Hematopoietic multipotent progenitor cell (in vitro differentiated cells): ENCODE measurements at regions not wholly inside any gene's neighbourhood (a gene's known extent, or its start where the extent isn't known, plus 50 kb on each side); places are given as distances from the start of the nearest gene placed in this dataset.
A peak's percentile ranks its signal among the peaks of the same experiment; 100 is the strongest.

Experiments
- DNase-seq, 3 donors: peaks; one replicate each; pipeline ENCODE4 v3.0.0-alpha.2; 2011 to 2015; ENCODE audit warnings: low read depth in 2 of 3, low spot score in 2 of 3

DNA sequence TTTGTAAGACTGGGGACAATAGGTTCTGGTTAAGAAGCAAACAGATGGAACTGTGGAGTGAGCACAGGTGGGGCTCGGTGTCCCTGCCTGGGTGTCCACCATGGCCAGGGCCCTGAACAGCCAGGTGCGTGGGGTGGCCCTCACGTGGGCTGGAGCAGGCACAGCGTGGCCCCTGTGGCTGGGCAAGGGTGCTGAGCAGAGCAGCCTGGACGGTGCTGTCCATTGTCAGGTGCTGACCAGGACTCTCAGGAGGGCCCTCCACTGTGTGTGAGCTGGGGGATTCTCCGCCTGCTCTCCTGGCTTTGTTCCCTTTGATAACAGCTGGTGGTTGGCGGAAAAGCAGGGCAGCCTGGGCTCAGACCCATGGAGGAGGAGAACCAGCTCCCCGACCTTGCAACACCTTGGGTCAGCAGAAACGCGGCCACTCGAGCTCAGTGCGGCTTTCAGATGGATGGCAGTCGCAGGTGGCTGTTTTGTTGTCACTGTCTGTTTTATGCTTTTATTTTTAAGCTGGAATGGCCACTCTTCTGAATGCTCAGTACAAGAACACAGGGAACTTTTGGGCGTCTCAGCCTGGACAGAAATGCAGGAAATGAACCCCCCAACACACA, 273.9 kb upstream of the ADARB2 start:
- no peak for DNase-seq

DNA sequence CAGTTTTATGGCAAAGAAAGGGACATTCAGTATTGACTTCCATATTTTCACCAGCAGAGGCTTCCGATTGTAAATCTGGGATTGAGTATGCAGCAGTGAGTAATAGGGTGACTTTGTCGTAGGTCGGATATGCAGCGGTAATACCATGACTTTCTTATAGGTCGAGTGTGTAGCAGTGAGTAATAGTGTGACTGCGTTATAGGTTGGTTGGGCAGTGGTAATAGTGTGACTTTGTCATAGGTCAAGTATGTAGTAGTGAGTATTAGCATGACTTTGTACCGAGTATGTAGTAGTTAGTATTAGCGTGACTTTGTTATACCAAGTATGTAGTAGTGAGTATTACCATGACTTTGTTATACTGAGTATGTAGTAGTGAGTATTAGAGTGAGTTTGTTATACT, 268.2 kb upstream of the ADARB2 start:
- no peak for DNase-seq

DNA sequence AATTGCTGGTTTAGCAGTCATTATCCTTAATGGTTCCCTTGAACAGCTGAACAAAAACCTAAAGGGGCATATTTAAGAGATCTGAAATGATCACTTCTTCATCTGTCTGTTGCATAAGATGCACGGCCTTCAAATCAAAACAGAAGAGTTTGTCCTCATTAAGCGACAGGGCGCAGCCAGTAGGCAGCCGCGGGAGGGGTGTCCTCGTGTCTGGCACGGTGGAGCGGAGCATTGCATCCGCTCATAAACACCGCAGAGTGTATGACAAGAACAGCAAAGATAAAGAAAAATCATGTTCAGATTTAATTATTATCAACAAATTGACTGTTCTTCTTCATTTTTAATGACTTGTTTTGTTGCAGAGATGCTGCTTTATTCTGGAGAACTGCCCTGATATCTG, 255.6 kb upstream of the ADARB2 start:
- no peak for DNase-seq

DNA sequence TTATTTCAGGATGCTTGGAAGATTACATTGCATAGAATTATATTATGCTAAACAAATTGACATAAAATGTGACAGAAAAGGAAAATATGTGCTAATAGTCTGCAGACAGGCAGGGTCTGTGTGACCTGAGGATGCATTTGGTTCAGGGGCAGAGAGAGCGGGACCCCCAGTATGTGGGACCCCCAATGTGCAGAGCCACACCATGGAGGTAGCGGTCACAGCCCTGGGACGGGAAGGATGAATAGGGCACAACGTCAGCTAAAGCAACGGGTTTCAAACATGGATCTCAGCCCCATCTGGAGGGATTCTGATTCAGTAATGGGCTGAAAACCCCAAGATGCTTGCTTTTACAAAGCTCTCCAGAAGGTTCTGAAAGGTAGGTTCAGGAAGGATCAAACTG, 251.8 kb upstream of the ADARB2 start:
- DNase-seq, result no peak

DNA sequence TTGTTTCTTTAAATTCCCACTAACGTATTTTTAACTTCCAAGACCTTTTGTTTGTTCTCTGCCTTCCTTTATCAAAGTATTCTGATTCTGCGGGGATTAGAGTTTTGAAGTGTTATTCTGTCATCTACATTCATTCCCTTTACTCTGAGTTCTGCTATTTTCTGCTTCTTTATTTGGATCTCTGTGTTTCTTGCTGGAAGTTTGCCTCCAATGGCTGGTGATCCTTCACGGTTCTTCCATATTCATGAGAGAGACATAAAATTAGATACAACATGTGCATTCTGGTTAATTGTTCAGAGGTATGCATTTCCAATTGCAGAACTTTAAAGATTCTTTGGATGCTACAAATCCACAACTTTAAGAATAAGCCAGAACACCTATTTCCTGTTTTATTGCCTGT, 244.7 kb upstream of the ADARB2 start:
- no peak for DNase-seq

DNA sequence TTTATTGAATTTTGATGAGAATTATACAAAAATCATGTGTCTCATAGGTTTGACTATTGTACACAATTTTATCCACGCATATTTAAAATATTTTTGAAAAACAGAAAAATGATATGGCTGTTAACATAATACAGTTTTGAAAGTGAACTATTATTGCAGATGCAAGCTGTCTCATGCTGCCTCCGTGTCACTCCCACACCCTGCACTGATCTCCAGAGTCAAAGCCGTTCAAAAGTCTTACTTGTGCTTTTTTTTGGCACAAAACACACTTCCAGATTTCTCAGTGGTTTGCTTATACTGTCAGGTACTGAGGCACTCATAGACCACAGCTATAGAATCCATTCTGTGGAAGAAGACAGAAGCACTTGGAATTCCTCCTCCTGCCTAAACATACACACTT, 243.1 kb upstream of the ADARB2 start:
- no peak for DNase-seq

DNA sequence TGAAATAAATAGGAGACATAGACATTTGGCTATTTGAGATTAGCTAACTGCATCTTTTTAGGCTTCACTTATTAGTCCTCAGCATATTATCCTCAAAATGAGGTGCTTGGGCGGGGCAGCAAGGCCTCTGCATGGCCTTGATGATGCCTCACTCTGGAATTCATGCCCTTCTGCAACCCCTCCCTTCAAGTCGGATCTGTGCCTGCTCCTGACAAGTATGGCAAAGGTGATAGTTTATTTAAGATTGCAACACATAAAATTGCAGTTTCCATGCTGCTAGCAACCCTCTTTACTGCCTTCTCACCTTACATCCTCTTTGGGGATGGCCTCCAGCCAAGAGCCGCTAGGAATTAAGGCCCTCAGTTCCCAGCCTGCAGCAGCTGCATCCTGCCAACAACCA, 241.3 kb upstream of the ADARB2 start:
- DNase-seq, result no peak

DNA sequence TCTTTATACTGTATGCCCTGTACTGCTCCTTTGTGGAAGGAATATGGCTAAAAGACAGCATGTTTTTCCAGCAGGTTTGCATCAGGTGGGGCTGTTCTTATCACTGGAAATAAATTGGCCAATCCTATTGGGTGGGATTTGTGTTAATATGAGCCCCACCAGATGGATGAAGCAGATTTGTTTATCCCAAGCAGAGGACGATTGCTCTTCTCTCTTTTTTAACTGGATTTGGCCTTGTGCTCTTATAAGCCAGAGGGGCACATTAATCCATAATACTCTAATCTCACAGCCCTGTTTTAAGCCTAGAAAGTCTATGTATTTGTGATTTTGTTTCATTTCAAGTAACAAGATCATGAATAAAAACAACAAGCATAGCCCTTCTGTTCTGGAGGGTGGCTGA, 240.1 kb upstream of the ADARB2 start:
- no peak for DNase-seq

DNA sequence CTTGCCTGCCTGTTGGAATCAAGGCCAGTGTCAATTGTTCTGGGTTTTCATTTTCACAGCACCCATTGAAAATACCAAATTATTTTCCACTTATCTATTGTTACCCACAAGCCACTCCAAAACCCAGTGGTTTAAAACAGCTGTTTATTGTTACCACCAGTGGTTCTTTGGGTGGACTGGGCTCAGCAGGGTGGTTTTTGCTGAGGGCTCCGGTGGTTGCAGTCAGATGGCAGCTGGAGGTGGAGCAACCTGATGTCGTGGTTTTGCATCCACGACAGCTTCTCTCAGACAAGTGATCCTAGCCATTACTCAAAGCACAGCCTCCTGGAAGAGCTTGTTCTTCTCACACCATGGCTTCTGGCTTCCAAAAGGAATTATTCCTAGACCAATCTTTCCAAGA, 235.1 kb upstream of the ADARB2 start:
- no peak for DNase-seq

DNA sequence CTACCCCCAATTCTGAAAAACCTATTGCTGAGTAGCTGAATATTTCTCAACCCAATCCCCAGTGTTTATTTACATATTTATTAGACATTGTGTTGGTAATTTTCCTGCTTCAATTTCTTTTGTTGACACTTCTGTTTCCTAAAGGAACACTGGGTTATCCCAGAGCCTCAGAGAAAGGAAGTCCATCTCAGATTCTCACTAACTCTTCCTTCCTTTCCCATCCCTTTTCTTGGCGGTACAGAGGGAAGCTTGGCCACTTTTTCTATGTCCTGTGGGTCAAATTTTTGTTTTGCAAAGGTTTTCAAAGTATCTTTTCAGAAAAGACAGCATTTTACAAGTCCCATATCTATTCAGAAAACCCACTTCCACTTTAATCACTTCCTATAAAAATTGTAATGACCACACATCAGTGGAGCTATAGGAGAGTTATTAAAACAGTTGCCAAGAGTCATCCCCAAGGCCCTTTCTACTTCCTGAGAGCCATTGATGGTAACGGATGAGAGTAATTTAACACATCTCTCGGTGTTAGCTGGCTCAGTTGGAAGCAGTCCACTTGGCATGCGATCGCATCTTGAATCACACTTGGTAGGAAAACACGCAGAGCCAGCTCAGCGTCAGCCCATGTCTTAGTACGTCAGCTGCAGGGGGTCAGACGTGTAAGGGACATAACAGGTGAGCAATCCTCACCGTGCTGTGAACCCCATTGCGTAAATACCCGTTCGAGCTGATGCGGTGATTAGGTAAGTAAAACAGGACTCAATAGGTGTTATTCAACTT, 231.1 kb upstream of the ADARB2 start:
- peak in 1 of 3 donors; percentile 3 for DNase-seq

DNA sequence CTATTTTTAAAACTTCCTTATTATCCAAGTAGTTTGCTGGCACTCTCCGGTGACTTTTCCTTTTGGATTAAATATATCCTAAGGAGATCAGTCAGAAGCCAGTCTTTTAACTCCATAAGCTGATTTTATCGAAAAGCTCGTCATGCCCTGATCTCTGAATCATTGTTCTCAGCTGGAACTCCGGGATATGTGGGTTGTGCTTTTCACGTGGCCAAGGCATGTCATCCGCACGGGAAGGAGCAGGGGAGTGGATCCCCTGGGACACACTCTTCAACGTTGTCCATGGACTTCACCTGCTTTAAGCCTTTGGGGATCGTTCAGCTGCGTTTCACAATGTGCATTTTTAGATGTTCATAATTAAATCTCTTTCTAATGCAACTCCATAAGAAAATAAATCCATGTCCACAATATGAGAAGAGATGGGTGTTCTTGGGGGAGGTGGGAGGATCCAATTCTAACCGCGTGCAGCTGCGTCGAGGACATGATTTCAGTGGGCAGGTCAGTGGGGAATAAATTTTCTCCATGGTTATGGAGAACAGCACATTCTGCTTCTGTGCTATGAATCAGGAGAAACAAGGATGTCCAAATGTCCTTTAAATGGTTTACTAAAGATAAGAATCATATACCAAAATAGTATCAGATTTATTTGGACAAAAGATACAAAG, 229.5 kb upstream of the ADARB2 start:
- no peak for DNase-seq

DNA sequence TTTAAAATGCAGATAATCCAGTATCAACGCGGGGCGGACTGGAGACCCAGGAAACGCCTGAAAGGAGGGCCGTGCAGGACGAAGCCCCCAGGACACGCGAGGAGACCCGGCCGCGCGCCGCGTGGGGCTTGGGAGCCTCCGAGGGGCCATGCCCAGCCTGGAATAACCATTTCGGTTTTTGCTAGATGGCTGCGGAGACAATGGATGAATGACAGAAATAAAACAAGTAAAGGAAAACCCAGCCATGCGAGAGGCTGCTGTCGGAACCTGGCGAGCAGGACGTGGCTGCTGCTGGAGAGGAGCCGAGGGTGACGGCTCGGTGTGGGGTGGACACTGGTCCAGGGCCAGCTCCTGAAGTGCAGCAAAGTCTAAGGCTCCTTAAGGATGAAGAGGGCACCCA, 227.2 kb upstream of the ADARB2 start:
- no peak for DNase-seq

DNA sequence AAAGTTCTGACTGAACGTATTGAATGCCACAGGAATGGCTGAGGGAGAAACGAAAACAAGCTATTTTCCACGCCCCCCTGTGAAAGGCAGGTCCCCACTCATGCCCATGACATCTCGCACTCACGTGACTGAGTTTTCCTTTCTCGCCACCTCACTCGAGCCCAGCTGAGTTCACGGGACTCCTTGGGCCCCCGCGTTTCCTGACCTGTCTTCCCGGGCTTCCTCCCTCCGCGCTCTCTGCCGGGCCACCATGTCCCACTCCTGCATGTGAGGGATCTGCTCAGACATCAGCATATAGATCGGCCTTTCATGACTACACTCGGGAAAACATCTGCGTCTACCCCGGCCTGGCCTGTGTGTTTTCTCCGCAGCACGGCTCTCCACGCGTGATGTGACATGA, 226.0 kb upstream of the ADARB2 start:
- no peak for DNase-seq

DNA sequence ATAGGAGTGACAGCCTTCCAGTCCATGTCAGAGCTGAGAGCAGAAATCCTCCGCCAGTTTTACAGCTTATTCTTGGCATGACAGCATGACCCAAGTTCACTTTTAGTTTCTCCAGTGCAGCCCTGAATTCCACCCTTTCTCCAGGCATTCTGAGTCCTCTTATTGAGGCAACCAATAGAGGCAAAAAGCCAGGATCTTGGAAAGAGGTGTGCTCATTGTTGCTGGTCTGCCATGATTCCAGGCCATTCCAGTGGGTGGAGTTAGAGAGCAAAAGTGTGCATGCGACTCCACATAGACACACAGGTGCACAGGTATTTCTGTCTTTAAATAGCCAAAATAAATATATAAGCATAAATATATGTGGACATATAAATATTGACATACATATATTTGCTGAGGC, 224.7 kb upstream of the ADARB2 start:
- DNase-seq, result no peak

DNA sequence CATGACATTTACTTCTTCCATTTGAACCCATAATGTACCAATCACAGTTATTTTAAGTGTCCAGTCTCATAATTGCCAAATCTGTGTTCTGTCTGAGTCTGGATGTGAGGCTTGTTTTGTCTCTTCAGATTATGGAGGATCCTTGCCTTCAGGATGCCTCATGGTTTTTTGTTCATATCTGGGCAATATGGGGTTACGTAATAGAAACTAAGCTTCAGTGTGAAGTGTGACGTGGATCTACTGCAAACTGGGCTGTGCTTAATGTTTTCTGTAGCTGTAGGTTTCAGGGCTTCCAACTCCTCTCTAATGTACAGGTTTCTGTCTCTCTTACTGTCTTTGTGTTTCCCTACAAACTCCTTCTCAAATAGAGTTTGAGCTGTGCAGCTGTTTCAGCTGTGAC, 223.7 kb upstream of the ADARB2 start:
- no peak for DNase-seq

DNA sequence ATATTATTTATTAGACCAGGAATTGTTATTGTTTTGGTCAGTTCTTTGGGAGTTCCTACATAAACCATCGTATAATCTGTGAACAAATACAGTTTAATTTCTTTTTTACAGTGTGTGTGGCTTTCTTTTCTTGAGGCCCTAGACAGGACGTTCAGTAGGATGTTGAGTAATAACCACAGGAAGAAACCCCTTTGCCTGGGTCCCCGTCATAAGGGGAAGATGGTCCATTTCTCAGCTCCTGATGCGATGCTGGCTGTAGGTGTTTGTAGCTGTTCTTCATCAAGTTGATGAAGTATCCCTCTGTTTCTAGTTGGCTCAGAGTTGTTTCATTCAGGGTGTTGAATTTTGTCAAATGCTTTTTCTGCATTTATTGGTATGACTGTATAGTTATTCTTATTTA, 219.7 kb upstream of the ADARB2 start:
- DNase-seq, result peak in 2 of 3 donors; percentile 43 to 75

DNA sequence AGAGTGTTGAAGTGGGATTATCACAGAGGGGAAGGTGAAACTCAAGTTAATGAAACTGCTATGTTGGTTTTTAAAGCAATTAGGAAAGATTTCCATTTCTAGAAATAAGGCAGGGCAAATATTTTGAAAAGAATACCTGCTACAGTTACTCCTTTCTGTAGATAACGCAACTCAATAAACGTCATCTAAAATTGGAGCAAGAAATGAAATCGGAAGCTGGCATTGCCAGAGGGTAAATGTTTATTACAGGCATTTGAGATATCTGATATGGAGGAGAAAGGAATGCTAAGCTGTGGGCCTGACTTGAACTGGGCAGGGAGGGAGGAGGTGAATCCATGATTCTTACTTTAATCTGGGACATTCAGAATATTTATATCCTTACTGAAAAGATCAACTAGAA, 217.0 kb upstream of the ADARB2 start:
- no peak for DNase-seq

DNA sequence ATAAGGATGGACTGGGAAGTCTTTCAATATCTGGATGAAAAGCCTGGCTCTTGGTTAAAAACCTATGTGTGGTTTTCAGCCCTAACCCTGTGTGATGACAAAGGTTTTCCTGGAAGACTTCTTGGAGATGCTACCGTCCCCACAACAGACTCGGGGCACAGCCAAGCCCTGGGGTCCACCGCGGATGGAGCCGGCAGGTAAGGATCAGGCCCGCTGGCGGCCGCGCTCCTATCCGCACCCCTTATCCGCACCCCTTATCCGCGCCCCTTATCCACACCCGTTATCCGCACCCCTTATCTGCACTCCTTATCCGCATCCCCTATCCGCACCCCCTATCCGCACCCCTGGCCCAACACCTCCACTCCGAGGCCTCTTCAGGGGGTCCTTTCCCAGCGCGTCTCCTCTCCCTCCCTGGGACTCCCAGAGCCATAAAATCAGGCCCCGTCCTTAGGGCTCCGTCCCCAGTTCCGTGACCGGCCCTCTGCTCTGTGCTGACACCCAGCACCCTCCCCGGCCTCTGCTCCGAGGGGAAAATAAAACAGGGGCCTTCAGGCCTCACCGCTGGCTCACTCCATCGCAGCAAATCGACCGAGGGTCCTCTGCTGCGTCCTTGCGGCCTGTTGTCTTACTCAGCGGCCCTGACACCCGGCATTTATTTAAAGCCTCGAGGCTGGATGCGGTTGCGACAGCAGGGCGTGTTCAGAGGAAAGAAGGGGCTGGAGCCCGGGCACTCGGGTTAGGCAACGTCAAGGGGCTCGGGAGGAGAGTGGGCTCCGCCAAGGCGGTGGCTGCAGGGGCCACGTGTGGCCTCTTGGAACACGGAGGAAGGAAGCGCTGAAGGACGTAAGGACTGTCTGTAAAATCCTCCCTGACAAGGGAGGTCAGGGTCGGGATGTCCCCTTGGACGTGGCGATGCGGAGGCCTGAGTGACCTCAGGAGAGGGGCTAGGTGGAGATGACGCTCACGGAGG, 215.1 kb upstream of the ADARB2 start:
- no peak for DNase-seq

DNA sequence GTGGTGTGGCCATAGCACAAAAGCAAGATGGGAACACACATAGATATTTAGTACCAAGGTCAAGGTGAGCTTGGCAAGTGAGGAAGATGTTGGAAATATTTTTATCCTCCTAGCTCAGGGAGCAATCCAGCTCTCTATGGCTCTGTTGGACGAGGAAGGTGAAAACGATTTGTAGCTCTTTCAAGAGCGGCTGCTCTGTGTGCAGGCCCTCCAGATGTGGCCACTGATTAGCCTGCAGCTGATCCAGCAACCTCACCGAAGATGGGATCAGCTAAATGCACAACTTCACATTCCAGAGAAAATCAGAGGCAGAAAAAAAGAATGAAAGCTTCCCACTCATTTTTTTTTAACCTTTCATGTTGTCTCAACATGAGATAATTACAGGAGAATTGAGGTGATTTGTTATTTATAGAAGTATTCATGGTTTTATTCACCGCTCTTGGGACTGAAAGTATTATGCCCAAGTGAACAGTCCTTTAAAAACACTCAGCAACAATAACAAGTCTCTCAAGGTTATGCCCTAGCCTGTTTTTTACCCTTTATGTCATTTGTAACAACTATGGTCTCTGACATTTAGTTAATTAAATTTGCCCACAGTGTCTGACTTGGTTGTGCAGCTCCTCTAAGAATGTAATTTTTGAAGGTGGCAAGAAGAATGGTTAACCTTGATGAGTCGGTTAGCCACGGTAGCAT, 213.6 kb upstream of the ADARB2 start:
- no peak for DNase-seq

DNA sequence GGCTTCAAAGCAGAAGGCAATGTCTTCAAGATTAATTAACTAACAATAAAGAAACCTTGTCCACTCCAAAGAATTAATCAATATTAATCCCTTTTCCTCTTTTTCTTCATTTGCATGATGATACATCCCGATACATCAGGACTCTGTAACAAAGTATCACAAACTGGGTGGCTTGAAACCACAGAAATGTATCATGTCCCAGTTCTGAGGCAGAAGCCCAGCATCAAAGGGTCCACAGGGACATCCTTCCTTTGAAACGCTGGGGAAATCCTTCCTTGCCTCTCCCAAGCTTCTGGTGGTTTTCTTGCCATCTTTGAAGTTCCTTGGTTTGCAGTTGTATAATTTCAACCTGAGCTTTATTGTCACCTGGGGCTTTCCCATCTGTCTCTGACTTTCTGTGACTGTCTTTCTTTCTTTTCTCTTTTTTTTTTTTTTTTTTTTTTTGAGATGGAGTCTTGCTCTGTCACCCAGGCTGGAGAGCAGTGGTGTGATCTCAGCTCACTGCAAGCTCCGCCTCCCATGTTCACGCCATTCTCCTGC, 210.2 kb upstream of the ADARB2 start:
- DNase-seq, result no peak
